HL-60 (cell line): ENCODE measurements at regions not wholly inside any gene's neighbourhood (a gene's known extent, or its start where the extent isn't known, plus 50 kb on each side); places are given as distances from the start of the nearest gene placed in this dataset.

ENCODE experiments used
- DNase-seq, 2 experiments: peaks; one replicate each; pipeline ENCODE4 v3.0.0-alpha.2; 2010 to 2020; ENCODE audit warnings: low read depth in 1 of 2, low spot score in 1 of 2
- H3K27ac ChIP-seq: fragments of 250-450 bp; sonication (Bioruptor Pico); replicated peaks from 2 replicates; pipeline ENCODE4 v1.5.1; 2020; ENCODE audit warnings: mild to moderate bottlenecking, moderate library complexity
- H3K27me3 ChIP-seq: fragments of 250-450 bp; sonication (Bioruptor Pico); 2 replicates; pipeline ENCODE4 v1.5.1; 2021; ENCODE audit warnings: mild to moderate bottlenecking, moderate library complexity; ENCODE audit not compliant: insufficient read depth, poor library complexity, severe bottlenecking
- H3K4me3 ChIP-seq: replicated peaks from 2 replicates; pipeline ENCODE4 v1.5.1; 2011; ENCODE audit warnings: mild to moderate bottlenecking, control low read depth, low read length; ENCODE audit not compliant: insufficient read depth
- GABPA ChIP-seq: IDR thresholded peaks from 2 replicates; pipeline ENCODE4 v1.6.1; 2012; ENCODE audit warnings: low read depth
- POLR2AphosphoS5 ChIP-seq: IDR thresholded peaks from 2 replicates; pipeline ENCODE4 v1.6.1; 2012; ENCODE audit warnings: low read depth
- REST ChIP-seq: IDR thresholded peaks from 2 replicates; pipeline ENCODE4 v1.6.1; 2012; ENCODE audit warnings: low read depth; ENCODE audit not compliant: insufficient replicate concordance
- SPI1 ChIP-seq: IDR thresholded peaks from 2 replicates; pipeline ENCODE4 v1.6.1; 2012; ENCODE audit warnings: low read depth, mild to moderate bottlenecking, borderline replicate concordance
- TF ChIP-seq, protein P1 (sequence below): IDR thresholded peaks from one replicate; pipeline ENCODE4 v1.5.1; 2011; ENCODE audit warnings: low read length, control low read depth, inconsistent platforms; ENCODE audit not compliant: insufficient read depth

DNA sequence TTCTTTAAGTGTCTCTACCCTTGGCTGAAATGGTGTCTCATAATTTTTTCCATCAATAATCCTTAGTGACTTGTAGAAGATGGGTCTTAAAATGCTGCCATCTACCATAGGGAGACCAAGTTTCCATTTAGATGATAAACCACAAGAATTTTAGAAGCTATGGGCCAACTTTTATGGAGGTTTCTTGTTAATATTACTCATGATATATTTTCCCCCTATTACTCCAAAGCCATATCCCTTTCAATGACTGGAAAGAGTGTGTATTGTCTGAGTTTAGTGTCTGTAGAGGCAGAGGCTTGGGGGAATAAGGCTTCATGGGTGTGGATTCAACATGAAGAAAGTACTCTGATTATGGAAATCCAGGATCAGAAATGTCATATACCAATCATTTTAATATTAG lies 507.3 kb upstream of the TNC start:
- no peak for DNase-seq
- Histone ChIP-seq H3K27ac (no peak overlapping the region), H3K4me3 (no peak overlapping the region), H3K27me3 (no peaks in the 10 kb centered on the region)
- TF ChIP-seq SPI1, result no peak
- no peak for TF ChIP-seq REST
- no peak for TF ChIP-seq POLR2AphosphoS5
- TF ChIP-seq, protein P1, sequence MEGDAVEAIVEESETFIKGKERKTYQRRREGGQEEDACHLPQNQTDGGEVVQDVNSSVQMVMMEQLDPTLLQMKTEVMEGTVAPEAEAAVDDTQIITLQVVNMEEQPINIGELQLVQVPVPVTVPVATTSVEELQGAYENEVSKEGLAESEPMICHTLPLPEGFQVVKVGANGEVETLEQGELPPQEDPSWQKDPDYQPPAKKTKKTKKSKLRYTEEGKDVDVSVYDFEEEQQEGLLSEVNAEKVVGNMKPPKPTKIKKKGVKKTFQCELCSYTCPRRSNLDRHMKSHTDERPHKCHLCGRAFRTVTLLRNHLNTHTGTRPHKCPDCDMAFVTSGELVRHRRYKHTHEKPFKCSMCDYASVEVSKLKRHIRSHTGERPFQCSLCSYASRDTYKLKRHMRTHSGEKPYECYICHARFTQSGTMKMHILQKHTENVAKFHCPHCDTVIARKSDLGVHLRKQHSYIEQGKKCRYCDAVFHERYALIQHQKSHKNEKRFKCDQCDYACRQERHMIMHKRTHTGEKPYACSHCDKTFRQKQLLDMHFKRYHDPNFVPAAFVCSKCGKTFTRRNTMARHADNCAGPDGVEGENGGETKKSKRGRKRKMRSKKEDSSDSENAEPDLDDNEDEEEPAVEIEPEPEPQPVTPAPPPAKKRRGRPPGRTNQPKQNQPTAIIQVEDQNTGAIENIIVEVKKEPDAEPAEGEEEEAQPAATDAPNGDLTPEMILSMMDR, result no peak
- TF ChIP-seq GABPA, result no peak

GRCh38 chr9:115625954-115626353 lies 508.0 kb upstream of the TNC start:
- H3K27me3 ChIP-seq, result no peaks in the 10 kb centered on the region
- no peak for DNase-seq
- H3K4me3 ChIP-seq, result no peak overlapping the region
- TF ChIP-seq REST, result no peak
- TF ChIP-seq POLR2AphosphoS5, result no peak
- TF ChIP-seq, protein P1, result no peak
- no peak for TF ChIP-seq SPI1
- no peak for TF ChIP-seq GABPA
- H3K27ac ChIP-seq, result no peak overlapping the region

DNA sequence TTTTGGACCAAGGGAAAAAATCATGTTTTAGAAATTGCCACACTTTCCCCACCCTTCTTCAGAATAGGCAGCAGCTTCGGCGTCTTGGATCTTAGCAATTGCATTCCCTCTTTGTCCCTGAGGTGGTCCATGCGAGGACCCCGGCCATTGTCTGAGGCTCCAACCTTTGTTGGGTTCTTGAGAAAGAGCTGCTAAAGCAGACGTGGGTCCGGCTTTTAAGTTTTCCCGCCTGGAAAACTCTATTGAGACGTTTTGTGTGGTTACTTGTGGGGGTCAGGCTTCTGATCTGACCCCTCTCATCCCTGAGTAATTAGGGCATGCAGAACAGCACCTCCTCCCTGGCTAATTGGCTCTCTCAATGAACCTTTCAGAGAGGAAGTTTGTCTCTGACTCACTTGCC lies 509.6 kb upstream of the TNC start:
- no peaks in the 10 kb centered on the region for H3K27me3 ChIP-seq
- no peak overlapping the region for H3K4me3 ChIP-seq
- no peak for DNase-seq
- TF ChIP-seq POLR2AphosphoS5 (no peak), GABPA (no peak), REST (no peak), SPI1 (no peak)
- TF ChIP-seq, protein P1, result no peak
- no peak overlapping the region for H3K27ac ChIP-seq
